Retinal pigment epithelial cell (primary cell): ENCODE measurements at regions not wholly inside any gene's neighbourhood (a gene's known extent, or its start where the extent isn't known, plus 50 kb on each side); places are given as distances from the start of the nearest gene placed in this dataset.

ENCODE experiments used
- DNase-seq: peaks from one replicate; pipeline ENCODE4 v3.0.0-alpha.2; 2010; ENCODE audit warnings: low read depth
- H3K4me3 ChIP-seq: 2 replicates; pipeline ENCODE4 v1.5.1; 2011; ENCODE audit warnings: mild to moderate bottlenecking, low read length, control low read depth, moderate library complexity
- CTCF ChIP-seq: conservative IDR thresholded peaks from 2 replicates; pipeline ENCODE4 v1.5.1; 2011; ENCODE audit warnings: low read depth, low read length, control low read depth, inconsistent platforms

- no peak for DNase-seq
- no peak for TF ChIP-seq CTCF
- H3K4me3 ChIP-seq, result no peak overlapping the region
These were observed 280.2 kb upstream of the PHYHIPL start for GRCh38 chr10:58896229-58896628.

GRCh38 chr10:58897236-58897635 lies 279.2 kb upstream of the PHYHIPL start:
- TF ChIP-seq CTCF, result no peak
- H3K4me3 ChIP-seq, result no peak overlapping the region
- no peak for DNase-seq

- no peak for TF ChIP-seq CTCF
- no peak for DNase-seq
- no peak overlapping the region for H3K4me3 ChIP-seq
These were observed 278.7 kb upstream of the PHYHIPL start for GRCh38 chr10:58897708-58898107.

GRCh38 chr10:58898854-58899573 lies 277.4 kb upstream of the PHYHIPL start:
- no peak for DNase-seq
- no peak for TF ChIP-seq CTCF
- H3K4me3 ChIP-seq, result no peak overlapping the region

GRCh38 chr10:58901092-58901646 lies 275.3 kb upstream of the PHYHIPL start:
- no peak for DNase-seq

GRCh38 chr10:58903071-58903470 lies 273.4 kb upstream of the PHYHIPL start:
- no peak for TF ChIP-seq CTCF
- DNase-seq, result no peak
- no peak overlapping the region for H3K4me3 ChIP-seq

More at GRCh38 chr10:58901092-58901646, 275.3 kb upstream of the PHYHIPL start:
- H3K4me3 ChIP-seq, result no peak overlapping the region
- no peak for TF ChIP-seq CTCF

- no peak for DNase-seq
- no peak overlapping the region for H3K4me3 ChIP-seq
- TF ChIP-seq CTCF, result no peak
These were observed 266.6 kb upstream of the PHYHIPL start for GRCh38 chr10:58909881-58910280.
